ENCODE measurements at regions not wholly inside any gene's neighbourhood (a gene's known extent, or its start where the extent isn't known, plus 50 kb on each side); places are given as distances from the start of the nearest gene placed in this dataset.

- no peak for DNase-seq
Observed at GRCh38 chr2:63658176-63658968, 69.6 kb downstream of the MDH1 start.

GRCh38 chr2:63660060-63660459 is 71.3 kb downstream of the MDH1 start:
- no peak for DNase-seq

DNA sequence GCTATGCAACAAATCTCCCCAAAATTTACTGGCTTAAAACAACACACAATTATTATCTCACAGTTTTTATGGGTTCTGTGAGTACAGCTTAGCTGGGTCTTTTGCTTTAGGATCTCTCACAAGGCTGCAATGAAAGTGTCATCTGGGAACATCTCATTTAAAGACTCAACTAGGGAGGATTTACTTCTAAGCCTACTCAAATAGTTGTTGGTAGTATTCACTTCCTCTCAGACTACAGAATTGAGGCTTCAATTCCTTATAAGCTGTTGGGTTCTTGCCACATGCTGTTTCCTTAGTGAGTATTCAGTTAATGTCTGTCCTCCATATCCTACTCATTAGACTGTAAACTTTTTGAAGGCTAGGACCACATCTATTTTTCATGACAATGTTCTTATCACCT is 72.3 kb downstream of the MDH1 start:
- DNase-seq: no peak

DNA sequence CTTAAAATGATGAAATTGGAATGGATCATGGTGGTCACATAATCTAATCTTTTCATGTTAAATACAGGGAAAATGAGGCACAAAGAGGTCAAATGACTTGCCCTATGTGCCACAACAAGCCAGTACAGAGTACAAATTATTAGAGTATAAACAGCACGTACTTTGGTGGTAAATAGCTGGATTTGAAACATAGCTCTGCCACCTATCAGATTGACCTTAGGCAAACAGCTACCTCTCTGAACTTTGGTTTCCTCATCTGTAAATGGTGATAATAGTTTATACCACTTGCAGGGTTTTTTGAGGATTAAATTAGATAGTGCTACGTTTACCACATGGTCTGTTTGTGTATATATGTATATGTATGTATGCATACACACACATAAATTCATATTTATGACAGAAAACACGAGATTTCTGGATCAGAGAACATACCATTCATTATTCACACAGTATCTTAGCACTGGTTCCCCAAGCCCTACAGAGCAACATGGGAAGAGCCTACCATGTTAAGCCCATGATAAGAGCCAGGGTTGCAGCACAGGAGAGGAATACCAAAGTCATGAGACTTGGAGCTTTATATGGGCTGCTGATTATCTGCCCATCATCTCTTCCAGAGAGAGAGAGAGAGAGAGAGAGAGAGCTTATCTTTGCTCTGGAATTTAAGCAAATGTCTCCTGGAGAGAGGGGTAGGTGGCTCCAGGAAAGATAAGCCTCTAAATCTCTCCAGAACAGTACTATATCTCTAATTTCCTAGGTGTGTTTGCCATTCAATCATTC is 73.5 kb downstream of the MDH1 start:
- DNase-seq: no peak

DNA sequence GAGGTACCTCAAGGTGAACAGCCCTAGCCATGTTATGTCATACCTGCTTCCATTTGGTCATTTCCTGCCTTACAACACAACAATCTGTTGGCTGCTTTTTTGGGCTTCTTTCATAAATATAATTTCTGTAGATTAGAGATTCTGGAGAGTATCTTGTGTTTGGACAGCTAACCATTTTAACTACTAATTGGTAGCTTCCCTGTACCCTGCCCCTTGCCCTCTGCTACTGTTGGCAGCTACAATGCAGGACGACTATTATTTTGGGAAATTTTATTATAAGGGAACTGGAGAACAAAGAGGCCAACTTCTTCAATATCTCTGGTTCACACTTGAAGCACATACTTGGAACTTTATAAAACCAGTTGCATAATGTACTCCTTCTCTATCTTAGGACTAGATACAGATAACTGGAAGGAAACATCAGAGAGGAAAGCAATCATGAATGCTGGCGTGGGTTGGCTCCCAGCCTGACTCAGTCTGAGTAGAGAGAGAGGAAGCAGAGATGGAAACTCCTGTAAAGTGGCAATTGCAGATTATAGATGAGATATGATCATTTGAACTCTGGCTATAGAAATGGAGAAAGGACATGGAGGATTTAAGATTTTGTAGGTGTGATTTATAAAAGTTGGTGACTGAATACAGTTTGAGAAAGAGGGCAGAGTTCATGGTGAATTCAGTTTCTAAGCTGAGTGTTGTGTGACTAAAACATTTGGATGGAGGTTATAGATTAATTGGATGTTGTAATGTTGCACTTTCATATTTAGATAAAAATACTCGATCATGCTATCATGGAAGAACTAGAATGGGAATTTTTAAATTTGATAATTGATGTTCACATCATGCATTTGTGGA is 74.5 kb downstream of the MDH1 start:
- DNase-seq: no peak

DNA sequence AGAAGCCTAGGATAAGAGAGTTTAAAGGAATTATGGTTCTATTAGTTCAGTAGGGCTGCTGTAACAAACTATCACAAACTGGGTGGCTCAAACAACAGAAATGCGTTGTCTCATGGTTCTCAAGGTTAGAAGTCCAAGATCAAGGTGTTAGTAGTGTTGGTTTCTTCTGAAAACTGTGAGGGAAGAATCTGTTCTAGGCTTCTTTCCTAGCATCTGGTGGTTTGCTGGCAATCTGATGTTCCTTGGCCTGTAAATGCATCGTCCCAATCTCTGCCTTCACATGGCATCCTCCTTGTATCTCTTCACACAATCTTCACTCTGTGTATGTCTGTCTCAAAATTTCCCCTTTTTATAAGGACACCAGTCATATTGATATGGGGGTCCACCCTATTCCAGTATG is 76.3 kb downstream of the MDH1 start:
- DNase-seq: no peak

DNA sequence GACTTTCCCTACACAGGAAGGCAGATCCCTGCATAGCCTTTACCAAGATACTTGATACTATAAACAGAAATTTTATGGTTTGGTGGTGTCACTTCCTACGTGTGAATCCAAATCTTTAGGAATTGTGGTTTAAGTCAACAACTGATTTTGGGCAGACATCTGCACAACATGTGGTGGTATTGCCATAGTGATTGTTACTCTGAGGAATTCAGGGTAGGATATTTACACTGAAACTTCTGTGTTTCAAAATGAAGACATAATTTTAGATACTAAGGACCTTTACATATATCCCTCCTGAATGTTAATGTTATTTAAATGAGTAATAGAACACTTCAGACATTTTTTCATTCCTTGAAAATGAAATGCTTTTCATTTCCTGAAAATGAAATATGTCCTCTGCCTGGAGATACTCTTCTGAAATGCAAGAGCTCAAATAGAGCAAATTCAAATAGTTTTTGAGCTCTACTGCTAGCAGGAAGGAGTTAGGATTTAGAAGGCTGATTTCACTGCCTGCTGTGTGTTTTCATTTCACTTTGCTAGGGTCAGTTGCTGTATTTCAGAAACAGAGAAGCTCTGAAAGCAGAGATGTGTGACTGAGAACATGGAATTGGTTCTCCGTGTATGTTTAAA is 77.2 kb downstream of the MDH1 start:
- DNase-seq: no peak

DNA sequence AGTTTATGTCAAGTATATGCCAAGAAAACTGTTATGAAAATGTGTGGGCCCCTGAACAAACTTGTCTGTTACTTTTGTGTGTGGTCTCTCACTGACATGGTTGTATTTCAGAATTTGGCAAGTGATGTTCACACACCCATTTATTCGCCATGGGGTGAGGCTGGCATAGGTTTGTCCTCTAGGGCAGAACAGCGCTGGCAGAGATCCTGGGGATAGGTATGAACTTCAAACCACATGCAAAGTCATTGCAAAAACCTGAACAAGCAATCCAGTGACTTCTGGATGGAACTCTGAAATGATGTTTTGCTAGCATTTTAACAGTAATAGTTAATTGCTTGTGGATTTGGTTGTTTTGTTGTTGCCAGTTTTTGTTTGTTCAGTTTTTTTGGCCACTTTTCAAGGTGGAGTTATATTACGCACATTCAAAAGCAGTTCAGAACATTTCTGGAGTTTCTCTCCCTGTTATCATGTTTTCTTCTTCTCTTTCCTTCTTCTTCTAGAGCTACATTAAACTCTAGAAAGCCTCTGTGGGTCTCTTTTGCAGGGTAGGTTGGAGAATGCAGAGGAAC is 78.5 kb downstream of the MDH1 start:
- DNase-seq: no peak

- DNase-seq: no peak
Observed at GRCh38 chr2:63668000-63668399, 79.2 kb downstream of the MDH1 start.

- no peak for DNase-seq
Observed at GRCh38 chr2:63668466-63668865, 79.7 kb downstream of the MDH1 start.

DNA sequence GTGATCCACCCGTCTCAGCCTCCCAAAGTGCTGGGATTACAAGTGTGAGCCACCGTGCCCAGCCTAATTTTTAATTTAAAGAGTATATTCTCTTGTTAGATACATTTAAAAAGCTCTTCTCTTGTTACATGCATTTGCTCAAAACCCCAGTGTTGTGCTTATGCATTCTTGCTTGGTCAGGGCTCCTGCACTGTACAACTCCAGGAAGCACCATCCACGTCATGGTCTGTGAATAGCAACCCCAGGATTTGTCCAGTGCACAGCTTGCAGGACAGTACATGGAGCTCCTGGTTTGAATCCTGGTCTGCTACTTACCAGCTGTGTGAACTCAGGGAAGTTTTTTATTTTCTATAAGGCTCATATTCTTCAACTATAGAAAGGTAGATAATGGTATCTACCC is 80.8 kb downstream of the MDH1 start:
- DNase-seq: no peak

DNA sequence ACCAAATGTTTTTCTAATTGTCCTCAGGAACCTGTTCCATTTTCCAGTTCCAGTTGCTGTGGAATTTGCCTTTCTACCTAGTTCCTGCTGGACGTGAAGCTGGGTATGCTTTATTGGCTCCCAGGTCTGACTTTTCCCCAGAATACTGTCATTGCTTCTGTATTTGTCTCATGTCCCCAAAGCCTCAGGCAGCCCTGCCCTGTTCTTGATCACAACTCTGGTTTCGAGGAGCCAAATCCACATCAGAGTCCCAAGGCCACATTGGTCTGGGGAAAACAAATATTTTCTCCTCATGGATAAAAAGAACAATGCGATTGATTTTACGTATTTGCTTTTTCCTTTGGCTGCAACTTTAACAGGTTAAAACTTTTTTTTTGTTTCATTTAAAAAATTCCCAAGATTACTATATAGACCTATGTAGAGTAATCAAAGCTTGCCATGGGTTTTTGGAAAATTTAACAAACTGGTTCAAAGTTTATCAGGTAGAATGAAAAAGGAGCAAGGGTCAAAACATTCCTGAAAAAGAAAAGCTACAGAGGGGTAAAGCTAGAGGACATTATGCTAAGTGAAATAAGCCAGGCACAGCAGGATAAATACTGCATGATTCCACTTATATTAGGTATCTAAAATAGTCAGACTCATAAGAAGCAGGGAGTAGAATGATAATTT is 85.2 kb downstream of the MDH1 start:
- no peak for DNase-seq

DNA sequence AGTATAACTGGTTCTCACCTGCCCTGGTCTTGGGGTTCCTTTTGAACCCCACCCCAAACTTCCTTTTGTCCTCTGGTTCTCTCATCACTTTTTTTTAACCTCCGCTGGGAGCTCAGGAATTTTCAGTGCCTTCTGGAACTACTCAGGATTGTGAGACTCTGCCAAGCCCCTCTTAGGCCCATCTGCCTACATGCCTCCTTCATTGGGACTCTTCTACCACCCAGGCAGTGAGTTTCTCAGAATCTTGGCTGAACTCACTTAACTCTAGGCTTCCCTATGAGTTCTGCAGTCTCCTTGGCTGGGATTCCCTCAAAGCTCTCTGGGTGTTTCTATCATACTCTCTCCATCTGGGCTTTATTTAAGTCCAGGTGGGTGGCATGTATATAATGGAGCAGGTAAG is 86.3 kb downstream of the MDH1 start:
- no peak for DNase-seq

- DNase-seq: no peak
Observed at GRCh38 chr2:63676135-63676534, 87.4 kb downstream of the MDH1 start.

- no peak for DNase-seq
Observed at GRCh38 chr2:63678085-63678484, 89.3 kb downstream of the MDH1 start.

GRCh38 chr2:63678551-63678950 is 89.8 kb downstream of the MDH1 start:
- no peak for DNase-seq

DNA sequence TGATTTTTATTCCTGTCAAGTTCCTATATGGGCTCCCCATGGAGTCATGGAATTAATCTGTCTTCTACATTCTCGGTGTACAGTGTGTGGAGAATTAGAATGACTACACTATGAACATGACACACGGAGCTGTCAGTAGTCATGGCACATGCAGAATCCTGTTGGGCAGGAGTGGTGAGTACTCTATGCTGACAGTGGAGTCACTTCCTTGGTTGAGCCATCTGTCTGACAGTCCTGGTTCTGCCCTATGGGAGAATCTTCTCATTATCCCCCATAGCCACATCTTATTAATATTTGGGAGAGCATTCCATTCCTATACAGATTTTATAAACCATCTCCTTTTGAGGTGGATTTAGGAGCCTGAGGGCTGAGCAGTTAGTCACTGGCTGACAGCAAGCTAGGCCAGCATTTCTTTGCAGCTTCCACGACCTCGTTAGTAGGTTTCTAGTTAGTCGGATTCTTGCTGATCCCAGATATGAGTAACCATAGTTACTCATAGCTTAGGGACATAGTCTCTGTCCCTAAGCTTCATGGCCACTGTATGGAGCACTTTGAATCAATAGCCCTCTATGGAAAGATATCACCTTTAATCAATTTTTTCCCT is 90.6 kb downstream of the MDH1 start:
- DNase-seq: no peak

DNA sequence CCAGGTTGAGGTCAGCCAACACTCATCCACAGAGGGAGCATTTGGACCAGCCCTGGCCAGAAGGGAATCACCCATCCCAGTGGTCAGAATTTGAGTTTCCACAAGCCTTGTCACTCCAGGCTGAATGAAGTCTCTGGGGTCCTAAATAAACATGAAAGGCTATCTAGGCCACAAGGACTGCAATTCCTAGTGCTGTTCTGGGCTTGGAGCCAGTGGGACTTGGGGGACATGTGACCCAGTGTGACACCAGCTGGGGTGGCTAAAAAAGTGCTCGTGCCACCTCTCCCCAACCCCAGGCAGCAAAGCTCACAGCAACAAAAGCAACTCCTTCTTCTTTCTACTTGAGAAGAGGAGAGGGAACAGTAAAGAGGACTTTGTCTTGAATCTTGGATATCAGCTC is 91.7 kb downstream of the MDH1 start:
- no peak for DNase-seq

DNA sequence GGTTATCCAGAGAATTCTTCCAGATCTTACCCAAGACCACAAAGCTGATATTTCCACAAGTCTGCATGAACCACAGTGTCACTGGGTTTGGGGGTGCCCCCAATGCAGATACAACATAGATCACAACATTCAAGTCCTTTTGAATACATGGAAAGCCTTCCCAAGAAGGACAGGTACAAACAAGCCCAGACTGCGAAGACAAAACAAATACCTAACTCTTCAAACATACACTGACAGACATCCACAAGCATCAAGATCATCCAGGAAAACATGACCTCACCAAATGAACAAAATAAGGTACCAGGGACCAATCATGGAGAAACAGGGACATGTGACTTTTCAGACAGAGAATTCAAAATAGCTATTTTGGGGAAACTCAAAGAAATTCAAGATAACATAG is 93.1 kb downstream of the MDH1 start:
- DNase-seq: no peak

GRCh38 chr2:63692002-63692606 is 103.3 kb downstream of the MDH1 start:
- peak in 1 of 2 donors; percentile 57 for DNase-seq

DNA sequence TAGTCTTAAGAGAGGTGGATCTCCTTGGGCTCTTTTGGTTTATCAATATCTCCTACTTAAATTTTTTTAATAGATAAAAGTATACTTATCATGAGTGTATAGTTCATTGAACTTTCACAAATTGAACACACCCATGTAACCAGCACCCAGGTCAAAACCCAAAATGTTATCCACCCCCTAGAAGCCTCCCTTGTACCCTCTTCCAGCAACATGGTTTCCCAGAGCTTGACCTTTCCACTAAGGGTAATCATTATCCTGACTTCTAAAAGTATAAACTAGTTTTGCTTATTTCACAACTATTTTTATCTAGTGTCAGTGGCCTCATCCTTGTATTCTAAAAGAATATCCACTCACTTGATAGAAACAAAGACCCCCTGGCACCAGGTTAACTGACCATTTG is 106.8 kb downstream of the MDH1 start:
- no peak for DNase-seq
